Prostate gland (tissue), 2 donors: ENCODE measurements at regions not wholly inside any gene's neighbourhood (a gene's known extent, or its start where the extent isn't known, plus 50 kb on each side); places are given as distances from the start of the nearest gene placed in this dataset.

Experiments used
- DNase-seq: peaks from one replicate; pipeline ENCODE4 v3.0.0-alpha.2; 2019; ENCODE audit warnings: low spot score
- H3K27ac ChIP-seq, 2 donors: fragments of 200-600 bp; sonication (generic); 2 replicates each; pipeline ENCODE4 v1.5.1; 2017 to 2019
- H3K27me3 ChIP-seq: fragments of 200-600 bp; sonication (generic); replicated peaks from 2 replicates; pipeline ENCODE4 v1.5.1; 2019; ENCODE audit not compliant: insufficient read depth
- H3K36me3 ChIP-seq, 2 donors: fragments of 200-600 bp; sonication (generic); 1 replicate in 1 of 2; 2 replicates in 1 of 2; pipeline versions ENCODE4 v1.5.1 to v1.8.1; 2017 to 2019
- H3K4me1 ChIP-seq: fragments of 200-600 bp; sonication (generic); replicated peaks from 2 replicates; pipeline ENCODE4 v1.5.1; 2019
- H3K4me3 ChIP-seq, 2 donors: fragments of 200-600 bp; sonication (generic); 2 replicates each; pipeline ENCODE4 v1.5.1; 2017 to 2019
- H3K9me3 ChIP-seq: fragments of 200-600 bp; sonication (generic); 2 replicates; pipeline ENCODE4 v1.5.1; 2017
- POLR2A ChIP-seq: fragments of 450-650 bp; IDR thresholded peaks from one replicate; pipeline ENCODE4 v1.6.1; 2016; ENCODE audit warnings: antibody characterized with exemption, mild to moderate bottlenecking
- POLR2AphosphoS5 ChIP-seq: sonication (generic); formaldehyde crosslinking; IDR thresholded peaks from one replicate; pipeline ENCODE4 v1.6.1; 2017; ENCODE audit warnings: antibody characterized with exemption
- WGBS: methylation state at CpG from one replicate; pipeline ENCODE4 v1.1.5; 2018; 5-methylcytosine and 5-hydroxymethylcytosine counted together
- intact Hi-C: fragments of 100-400 bp; cut with DNase I; formaldehyde crosslinking; loops from one replicate; pipeline ENCODE4 v1.14.2; 2022
- TF ChIP-seq, protein P1 (sequence below), 4 experiments: fragments of 200-600 bp in 2 of 4; fragments of 450-650 bp in 2 of 4; sonication (generic) in 2 of 4; IDR thresholded peaks; 1 replicate in 3 of 4; 2 replicates in 1 of 4; pipeline ENCODE4 v1.5.1; 2016 to 2019; ENCODE audit warnings: antibody characterized with exemption in 4 of 4, mild to moderate bottlenecking in 2 of 4, moderate library complexity in 2 of 4

DNA sequence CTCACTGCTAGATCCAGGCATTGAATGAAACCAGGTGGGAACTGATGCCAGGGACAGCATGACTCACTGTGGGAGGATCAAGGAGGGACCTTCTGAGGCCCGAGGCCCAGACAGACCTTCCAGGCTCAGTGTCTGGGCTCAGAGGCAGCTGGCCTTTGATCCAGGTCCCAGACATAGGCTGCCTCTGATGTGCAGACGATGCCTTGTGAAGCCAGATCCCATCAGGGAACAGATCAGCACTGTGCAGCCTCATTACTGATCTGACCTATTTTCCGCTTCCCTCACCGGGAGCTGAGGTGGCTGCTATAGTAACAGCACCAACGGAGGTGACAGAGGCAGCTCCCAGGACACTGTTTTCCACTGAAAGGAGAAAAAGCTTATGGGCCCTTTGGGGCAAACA, 399.5 kb downstream of the MATN1 start:
- no peak for TF ChIP-seq POLR2A
- TF ChIP-seq, protein P1, sequence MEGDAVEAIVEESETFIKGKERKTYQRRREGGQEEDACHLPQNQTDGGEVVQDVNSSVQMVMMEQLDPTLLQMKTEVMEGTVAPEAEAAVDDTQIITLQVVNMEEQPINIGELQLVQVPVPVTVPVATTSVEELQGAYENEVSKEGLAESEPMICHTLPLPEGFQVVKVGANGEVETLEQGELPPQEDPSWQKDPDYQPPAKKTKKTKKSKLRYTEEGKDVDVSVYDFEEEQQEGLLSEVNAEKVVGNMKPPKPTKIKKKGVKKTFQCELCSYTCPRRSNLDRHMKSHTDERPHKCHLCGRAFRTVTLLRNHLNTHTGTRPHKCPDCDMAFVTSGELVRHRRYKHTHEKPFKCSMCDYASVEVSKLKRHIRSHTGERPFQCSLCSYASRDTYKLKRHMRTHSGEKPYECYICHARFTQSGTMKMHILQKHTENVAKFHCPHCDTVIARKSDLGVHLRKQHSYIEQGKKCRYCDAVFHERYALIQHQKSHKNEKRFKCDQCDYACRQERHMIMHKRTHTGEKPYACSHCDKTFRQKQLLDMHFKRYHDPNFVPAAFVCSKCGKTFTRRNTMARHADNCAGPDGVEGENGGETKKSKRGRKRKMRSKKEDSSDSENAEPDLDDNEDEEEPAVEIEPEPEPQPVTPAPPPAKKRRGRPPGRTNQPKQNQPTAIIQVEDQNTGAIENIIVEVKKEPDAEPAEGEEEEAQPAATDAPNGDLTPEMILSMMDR (IDR thresholded peaks at IDR 0.05) = no peak
- no peak for TF ChIP-seq POLR2AphosphoS5
- Histone ChIP-seq H3K27me3 (peaks cover 2% of the 10 kb centered on the region), H3K27ac (no peak overlapping the region), H3K4me3 (no peak overlapping the region), H3K9me3 (no peaks in the 10 kb centered on the region), H3K36me3 (no peaks in the 10 kb centered on the region), H3K4me1 (no peaks in the 10 kb centered on the region)
- no peak for DNase-seq
- 35% methylated on average over 5 of the region's 5 CpGs for WGBS
- intact Hi-C loops = no loop called here

DNA sequence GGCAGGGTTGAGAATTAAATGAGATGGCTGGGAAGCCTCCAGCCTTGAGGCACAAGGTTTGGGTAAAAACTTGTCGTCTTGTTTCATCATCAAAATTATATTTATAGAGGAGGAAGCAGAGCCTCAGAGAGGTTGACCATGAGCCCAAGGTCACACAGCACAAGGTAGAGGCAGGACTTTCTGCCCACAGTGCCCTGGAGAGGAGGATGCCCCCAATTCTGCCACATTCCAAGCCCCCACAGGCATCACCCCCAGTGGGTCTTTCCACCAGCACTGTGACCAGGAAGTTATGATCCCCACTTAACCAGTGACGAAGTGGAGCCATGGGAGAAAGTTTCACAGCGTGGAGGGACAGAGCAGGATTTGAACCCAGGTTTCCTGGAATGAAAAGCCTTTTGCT, 400.0 kb downstream of the MATN1 start:
- DNase-seq = no peak
- 72% methylated on average over 3 of the region's 3 CpGs for WGBS
- TF ChIP-seq, protein P1 (IDR thresholded peaks at IDR 0.05) = no peak
- TF ChIP-seq POLR2A = no peak
- no peak for TF ChIP-seq POLR2AphosphoS5
- no peak overlapping the region for H3K4me3 ChIP-seq
- peaks cover 2% of the 10 kb centered on the region for H3K27me3 ChIP-seq
- no peak overlapping the region for H3K27ac ChIP-seq
- H3K36me3 ChIP-seq = no peaks in the 10 kb centered on the region
- no peaks in the 10 kb centered on the region for H3K4me1 ChIP-seq
- H3K9me3 ChIP-seq = no peaks in the 10 kb centered on the region
- intact Hi-C loops = no loop called here

DNA sequence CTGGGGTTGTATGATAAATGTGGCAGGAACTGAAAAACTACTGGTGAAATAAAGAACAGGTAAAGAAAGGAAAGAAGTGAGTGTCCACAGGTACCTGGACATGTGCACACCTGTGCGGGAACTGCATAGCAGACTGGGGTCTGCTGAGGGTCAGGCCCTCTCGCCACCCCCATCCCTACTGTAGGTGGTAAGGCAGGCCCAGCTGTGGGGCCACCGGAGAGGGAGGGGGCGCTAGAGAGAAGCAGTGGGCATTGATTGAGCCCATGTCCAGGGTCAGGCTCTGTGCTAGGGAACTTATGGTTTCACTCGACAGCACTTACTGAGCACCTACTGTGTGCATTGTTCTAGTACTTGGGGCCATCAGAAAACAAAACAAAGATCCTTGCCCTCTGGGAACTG, 400.5 kb downstream of the MATN1 start:
- intact Hi-C loops = no loop called here
- Histone ChIP-seq H3K4me1 (no peaks in the 10 kb centered on the region), H3K27me3 (peaks cover 2% of the 10 kb centered on the region), H3K9me3 (no peaks in the 10 kb centered on the region), H3K36me3 (no peaks in the 10 kb centered on the region), H3K4me3 (no peak overlapping the region), H3K27ac (no peak overlapping the region)
- TF ChIP-seq, protein P1 (IDR thresholded peaks at IDR 0.05) = no peak
- TF ChIP-seq POLR2AphosphoS5 = no peak
- no peak for TF ChIP-seq POLR2A
- no peak for DNase-seq
- 79% methylated on average over 5 of the region's 5 CpGs for WGBS

DNA sequence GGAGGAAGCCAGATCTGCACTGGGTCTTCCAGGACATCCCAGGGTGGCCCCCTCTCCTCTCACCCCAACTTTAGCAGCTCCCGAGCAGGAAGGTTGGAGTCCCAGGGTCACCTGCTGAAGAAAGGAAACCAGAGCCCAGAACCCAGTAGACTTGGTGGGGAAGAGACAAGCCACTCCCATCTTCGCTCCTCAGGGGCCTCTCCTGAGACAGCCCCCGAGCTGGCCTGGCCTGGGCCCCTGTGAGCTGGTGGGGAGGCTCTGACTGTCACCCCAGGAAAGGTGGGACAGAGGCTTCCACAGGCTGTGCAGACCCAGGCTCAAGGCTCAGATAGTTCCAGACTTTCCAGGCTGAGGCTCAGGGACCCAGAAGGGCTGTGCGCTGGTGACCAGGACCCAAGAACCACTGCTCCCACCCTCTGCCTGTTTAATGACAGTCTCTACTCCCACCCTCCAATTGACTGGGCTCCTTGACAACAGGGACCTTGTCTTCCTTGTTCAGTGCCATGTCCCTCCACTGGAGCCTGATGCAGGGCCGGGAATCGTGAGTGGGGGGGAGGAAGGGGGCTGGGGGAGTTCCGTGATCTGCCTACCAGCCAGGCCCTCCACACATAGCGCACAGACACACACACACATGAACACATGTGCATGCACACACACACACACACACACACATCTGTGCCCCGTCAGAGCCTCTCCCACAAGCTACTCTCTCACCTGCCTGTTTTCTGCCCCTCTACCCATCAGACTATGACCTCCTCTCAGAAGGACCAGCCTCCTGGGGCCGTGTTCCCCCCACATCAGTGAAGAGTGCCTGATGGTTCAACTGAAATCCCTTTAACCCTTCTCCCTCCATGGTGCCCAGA, 401.2 kb downstream of the MATN1 start:
- Histone ChIP-seq H3K4me1 (no peaks in the 10 kb centered on the region), H3K27ac (no peak overlapping the region), H3K4me3 (no peak overlapping the region), H3K27me3 (peaks cover 2% of the 10 kb centered on the region), H3K9me3 (no peaks in the 10 kb centered on the region), H3K36me3 (no peaks in the 10 kb centered on the region)
- DNase-seq = no peak
- TF ChIP-seq POLR2A (no peak), POLR2AphosphoS5 (no peak)
- TF ChIP-seq, protein P1 (IDR thresholded peaks at IDR 0.05) = no peak
- WGBS = 73% methylated on average over 10 of the region's 10 CpGs
- intact Hi-C loops = no loop called here
